Stromal cell of bone marrow (primary cell): ENCODE measurements at regions not wholly inside any gene's neighbourhood (a gene's known extent, or its start where the extent isn't known, plus 50 kb on each side); places are given as distances from the start of the nearest gene placed in this dataset.
"Not testable (repeated sequence)": the region's sequence is repeated elsewhere in the genome, so short reads cannot be mapped to it uniquely, and the experiment has no call there.

Experiments used
- DNase-seq: peaks from one replicate; pipeline ENCODE4 v3.0.0-alpha.2; 2012; ENCODE audit warnings: low read depth

- DNase-seq = no peak
Measured at GRCh38 chr4:23956601-23957364, 66.9 kb upstream of the PPARGC1A start.

DNA sequence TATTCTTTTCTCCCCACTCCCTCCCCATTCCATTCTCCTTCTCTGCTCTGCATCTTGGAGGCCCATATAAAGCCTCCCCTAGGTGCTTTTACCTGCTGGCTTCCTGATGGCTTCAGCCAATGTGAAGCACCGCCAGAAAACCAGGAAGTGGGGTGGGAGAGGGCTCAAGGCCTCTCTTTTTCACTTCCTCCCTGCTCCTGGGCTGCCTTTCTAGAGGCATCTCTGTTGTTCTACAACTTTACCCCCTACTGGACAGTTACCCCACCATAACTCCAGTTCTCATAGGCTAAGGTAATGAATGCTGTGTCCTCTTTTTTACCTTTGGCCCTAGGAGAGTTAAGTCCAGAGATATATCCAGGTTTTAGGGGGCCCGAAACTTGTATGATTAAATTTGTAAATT lies 62.4 kb upstream of the PPARGC1A start:
- no peak for DNase-seq

DNA sequence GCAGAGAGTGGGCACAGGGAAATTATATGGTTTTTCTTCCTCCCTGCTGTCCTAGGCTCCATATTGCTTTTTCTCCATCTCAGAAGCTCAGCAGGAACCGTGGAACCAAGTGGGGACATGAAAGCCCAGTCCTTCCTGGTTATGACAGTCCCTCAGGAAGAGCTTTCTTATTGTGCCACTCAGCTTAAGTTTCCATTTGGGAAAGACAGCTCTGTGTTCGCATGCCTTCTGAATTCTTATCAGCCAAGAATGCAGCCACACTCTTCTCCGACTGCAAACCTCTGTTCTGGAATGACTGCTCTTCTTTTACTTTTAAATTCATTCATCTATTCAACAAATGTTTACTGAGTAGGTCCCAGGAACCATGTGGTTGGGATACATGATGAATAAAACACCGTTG lies 58.0 kb upstream of the PPARGC1A start:
- no peak for DNase-seq

DNA sequence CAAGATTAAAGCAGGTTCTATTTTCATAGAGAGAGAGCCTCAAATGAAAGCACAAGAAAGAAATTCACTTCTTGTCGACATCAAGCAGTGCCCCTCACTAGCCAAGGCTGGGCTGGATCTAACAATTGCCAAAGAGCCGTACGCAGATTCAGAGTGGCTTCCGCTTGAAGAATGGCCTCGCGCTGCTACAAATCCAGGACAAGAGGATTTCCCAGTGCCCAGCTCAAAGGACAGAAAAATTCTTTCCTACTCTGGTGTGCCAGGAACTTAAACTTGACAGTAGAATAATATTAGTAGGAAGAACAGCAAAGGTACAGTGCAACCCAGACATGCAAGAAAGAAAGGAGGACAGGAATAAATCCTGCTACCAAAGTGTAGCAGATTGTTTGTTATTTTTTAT lies 56.5 kb upstream of the PPARGC1A start:
- DNase-seq = no peak

DNA sequence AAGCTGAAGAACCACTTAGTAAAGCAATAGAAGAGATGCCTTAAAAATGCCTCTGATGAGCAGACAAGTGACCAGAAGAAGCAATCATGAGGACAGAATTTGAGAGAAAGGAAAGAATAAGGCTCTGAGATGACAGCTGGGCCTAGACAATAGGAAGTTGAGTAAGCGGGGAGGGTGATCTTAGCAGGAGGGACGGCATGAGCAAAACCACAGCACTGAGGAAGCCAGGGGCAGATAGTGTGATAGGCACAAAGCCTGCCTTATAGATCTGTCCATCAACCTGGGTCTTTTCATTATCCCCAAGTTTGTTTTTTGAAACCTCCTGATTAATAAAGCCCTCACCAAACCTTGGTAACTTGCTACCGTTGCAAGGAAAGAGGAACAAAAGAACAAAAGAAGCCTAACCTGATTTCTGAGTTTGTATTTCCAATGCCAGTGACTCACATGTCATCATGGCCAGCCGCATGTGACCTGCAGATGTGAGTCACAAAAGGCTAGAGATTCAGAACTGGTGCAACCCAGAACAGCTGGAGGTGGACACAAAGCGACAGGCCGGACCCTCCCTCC lies 55.7 kb upstream of the PPARGC1A start:
- peak; percentile 53 for DNase-seq

GRCh38 chr4:23944556-23944955 lies 54.7 kb upstream of the PPARGC1A start:
- DNase-seq = not testable (repeated sequence)

DNA sequence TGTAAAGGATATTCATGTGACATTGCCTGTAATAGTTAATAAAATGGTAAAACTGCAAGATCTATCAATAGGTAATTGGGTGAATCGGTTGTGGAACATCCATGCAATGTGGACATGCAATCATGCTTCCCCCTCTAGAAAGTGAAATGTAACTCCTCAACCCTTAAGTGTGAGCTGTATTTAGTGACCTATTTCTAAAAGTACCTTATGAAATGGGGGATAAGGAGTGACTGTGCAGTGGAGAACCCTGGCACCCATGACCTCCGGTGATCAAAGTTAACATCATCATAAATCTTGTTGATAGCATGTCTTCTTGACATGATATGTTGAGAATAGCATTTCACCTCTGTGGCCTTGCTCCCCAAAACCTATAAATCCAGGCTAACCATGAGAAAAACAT lies 53.6 kb upstream of the PPARGC1A start:
- no peak for DNase-seq

DNA sequence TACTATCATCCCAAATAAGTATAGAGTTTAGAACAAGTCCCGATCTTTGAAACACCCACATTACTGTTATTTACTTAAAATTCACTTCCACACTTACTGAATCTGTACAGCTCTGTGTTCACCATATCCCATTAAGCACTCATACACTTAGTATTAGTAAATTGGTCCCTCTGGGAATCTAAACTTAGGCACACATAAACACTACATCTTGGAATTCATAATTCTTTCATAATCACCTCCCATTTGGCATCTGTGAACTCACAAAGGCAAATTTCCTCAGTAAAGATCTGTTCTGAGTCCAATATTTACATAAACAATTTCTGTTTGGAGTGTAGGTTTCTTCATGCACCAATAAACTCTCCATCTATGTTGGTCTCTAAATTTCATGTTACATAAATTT lies 52.6 kb upstream of the PPARGC1A start:
- no peak for DNase-seq
